Upper lobe of right lung (tissue), 1 donor: ENCODE measurements at regions not wholly inside any gene's neighbourhood (a gene's known extent, or its start where the extent isn't known, plus 50 kb on each side); places are given as distances from the start of the nearest gene placed in this dataset.

Experiments used
- ATAC-seq: fragments of 200-7000 bp; cut with Tn5 transposase; one replicate; pipeline ENCODE4 v1.9.1; 2020; ENCODE audit warnings: mild to moderate bottlenecking, moderate library complexity
- DNase-seq: peaks from one replicate; pipeline ENCODE4 v3.0.0-alpha.2; 2020
- H3K27ac ChIP-seq: fragments of 200-600 bp; one replicate; pipeline ENCODE4 v1.8.0; 2022
- H3K27me3 ChIP-seq: fragments of 200-600 bp; one replicate; pipeline ENCODE4 v1.8.0; 2022; ENCODE audit warnings: mild to moderate bottlenecking
- H3K36me3 ChIP-seq: fragments of 200-600 bp; one replicate; pipeline ENCODE4 v1.8.0; 2022
- H3K4me1 ChIP-seq: fragments of 200-600 bp; one replicate; pipeline ENCODE4 v1.8.0; 2022
- H3K4me3 ChIP-seq: fragments of 200-600 bp; one replicate; pipeline ENCODE4 v1.8.0; 2022; ENCODE audit warnings: mild to moderate bottlenecking
- H3K9me3 ChIP-seq: fragments of 200-600 bp; one replicate; pipeline ENCODE4 v1.8.0; 2022
- intact Hi-C: fragments of 100-400 bp; cut with DNase I; formaldehyde crosslinking; loops from one replicate; pipeline ENCODE4 v1.11.0; 2022
- TF ChIP-seq, protein P1 (sequence below): fragments of 200-600 bp; IDR thresholded peaks from one replicate; pipeline ENCODE4 v1.8.0; 2022; ENCODE audit warnings: antibody characterized with exemption
- donor health status: DM: no; HTN: yes; CAD: no; lungs with severe emphysema.

- no peaks in the 10 kb centered on the region for H3K27me3 ChIP-seq
- H3K4me1 ChIP-seq: no peaks in the 10 kb centered on the region
- no peak for DNase-seq
- H3K27ac ChIP-seq: no peak overlapping the region
- H3K36me3 ChIP-seq: no peaks in the 10 kb centered on the region
- intact Hi-C loops: no loop called here
- H3K9me3 ChIP-seq: no peaks in the 10 kb centered on the region
- TF ChIP-seq, protein P1, sequence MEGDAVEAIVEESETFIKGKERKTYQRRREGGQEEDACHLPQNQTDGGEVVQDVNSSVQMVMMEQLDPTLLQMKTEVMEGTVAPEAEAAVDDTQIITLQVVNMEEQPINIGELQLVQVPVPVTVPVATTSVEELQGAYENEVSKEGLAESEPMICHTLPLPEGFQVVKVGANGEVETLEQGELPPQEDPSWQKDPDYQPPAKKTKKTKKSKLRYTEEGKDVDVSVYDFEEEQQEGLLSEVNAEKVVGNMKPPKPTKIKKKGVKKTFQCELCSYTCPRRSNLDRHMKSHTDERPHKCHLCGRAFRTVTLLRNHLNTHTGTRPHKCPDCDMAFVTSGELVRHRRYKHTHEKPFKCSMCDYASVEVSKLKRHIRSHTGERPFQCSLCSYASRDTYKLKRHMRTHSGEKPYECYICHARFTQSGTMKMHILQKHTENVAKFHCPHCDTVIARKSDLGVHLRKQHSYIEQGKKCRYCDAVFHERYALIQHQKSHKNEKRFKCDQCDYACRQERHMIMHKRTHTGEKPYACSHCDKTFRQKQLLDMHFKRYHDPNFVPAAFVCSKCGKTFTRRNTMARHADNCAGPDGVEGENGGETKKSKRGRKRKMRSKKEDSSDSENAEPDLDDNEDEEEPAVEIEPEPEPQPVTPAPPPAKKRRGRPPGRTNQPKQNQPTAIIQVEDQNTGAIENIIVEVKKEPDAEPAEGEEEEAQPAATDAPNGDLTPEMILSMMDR: no peak
- ATAC-seq: peak; percentile 40
- no peak overlapping the region for H3K4me3 ChIP-seq
These were observed 61.1 kb downstream of the RGS12 start for GRCh38 chr4:3353752-3354454.

DNA sequence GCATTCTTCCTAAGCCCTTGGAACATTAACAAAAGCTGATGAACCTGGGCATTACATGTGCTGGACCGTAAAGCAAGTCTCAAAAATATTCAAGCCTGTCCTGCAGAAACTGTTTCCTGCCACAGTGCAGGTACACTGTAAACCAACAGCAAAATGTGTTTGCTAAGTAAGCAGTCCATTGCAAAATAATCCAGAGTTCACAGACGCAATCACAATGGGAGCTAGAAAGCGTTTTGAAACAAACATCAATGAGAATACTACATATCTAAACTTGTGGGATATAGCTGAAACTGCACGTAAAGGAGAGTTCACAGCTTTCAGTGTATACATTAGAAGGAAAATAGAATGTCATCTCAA is 61.6 kb downstream of the RGS12 start:
- TF ChIP-seq, protein P1: no peak
- ATAC-seq (peak; percentile 22), DNase-seq (no peak)
- Histone ChIP-seq H3K27me3 (no peaks in the 10 kb centered on the region), H3K4me3 (no peak overlapping the region), H3K27ac (no peak overlapping the region), H3K9me3 (no peaks in the 10 kb centered on the region), H3K4me1 (no peaks in the 10 kb centered on the region), H3K36me3 (no peaks in the 10 kb centered on the region)
- intact Hi-C loops: no loop called here

GRCh38 chr4:3355266-3355748 is 62.5 kb downstream of the RGS12 start:
- Histone ChIP-seq H3K4me1 (no peaks in the 10 kb centered on the region), H3K9me3 (no peaks in the 10 kb centered on the region), H3K4me3 (no peak overlapping the region), H3K27ac (no peak overlapping the region), H3K36me3 (no peaks in the 10 kb centered on the region), H3K27me3 (no peaks in the 10 kb centered on the region)
- DNase-seq (no peak), ATAC-seq (peak; percentile 60)
- TF ChIP-seq, protein P1: no peak
- intact Hi-C loops: no loop called here

DNA sequence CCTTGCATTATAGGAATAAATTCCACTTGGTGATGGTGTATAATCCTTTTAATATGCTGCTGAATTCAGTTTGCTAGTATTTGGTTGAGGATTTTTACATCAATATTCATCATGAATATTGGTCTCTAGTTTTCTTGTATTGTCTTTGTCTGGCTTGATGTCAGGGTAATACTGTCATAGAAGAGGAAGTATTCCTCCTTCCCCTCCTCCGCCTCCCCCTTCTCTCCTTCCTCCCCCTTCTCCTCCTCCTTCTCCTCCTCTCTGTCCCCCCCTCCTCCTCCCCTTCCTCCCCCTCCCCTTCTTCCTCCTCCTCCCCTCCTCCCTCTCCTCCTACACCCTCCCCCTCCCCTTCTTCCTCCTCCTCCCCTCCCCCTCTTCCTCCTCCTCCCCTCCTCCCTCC is 65.8 kb downstream of the RGS12 start:
- no peaks in the 10 kb centered on the region for H3K36me3 ChIP-seq
- intact Hi-C loops: no loop called here
- H3K27ac ChIP-seq: no peak overlapping the region
- DNase-seq (no peak), ATAC-seq (no peak)
- H3K9me3 ChIP-seq: no peaks in the 10 kb centered on the region
- TF ChIP-seq, protein P1: no peak
- no peaks in the 10 kb centered on the region for H3K4me1 ChIP-seq
- H3K27me3 ChIP-seq: no peaks in the 10 kb centered on the region
- H3K4me3 ChIP-seq: no peak overlapping the region

GRCh38 chr4:3360777-3361176 is 68.0 kb downstream of the RGS12 start:
- intact Hi-C loops: no loop called here
- TF ChIP-seq, protein P1: no peak
- Histone ChIP-seq H3K27ac (no peak overlapping the region), H3K27me3 (no peaks in the 10 kb centered on the region), H3K36me3 (no peaks in the 10 kb centered on the region), H3K4me3 (no peak overlapping the region), H3K4me1 (no peaks in the 10 kb centered on the region), H3K9me3 (no peaks in the 10 kb centered on the region)
- DNase-seq (no peak), ATAC-seq (no peak)

DNA sequence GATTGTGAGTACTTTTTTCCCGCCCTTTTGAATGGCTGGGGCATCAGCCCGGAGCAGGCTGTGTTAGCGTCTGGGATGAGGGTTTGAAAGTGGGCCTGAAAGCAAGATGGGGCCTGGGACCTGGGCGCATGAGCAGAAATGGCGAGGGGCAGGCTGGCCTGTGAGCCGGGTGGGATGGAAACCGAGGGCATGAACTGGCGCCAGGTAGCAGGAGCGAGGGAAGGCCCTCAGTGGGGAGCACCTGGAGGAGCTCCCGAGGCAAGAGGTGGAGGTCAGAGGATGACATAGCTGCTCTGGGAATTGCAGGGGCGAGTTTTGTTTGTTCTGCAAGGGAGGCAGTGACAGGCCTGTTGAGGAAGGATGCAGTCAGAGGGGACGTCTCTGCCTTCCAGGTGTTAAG is 68.6 kb downstream of the RGS12 start:
- intact Hi-C loops: no loop called here
- ATAC-seq (no peak), DNase-seq (no peak)
- no peak overlapping the region for H3K27ac ChIP-seq
- no peaks in the 10 kb centered on the region for H3K9me3 ChIP-seq
- no peaks in the 10 kb centered on the region for H3K36me3 ChIP-seq
- H3K27me3 ChIP-seq: no peaks in the 10 kb centered on the region
- TF ChIP-seq, protein P1: no peak
- H3K4me3 ChIP-seq: no peak overlapping the region
- H3K4me1 ChIP-seq: no peaks in the 10 kb centered on the region
